DND-41 (cell line): ENCODE measurements at regions not wholly inside any gene's neighbourhood (a gene's known extent, or its start where the extent isn't known, plus 50 kb on each side); places are given as distances from the start of the nearest gene placed in this dataset.

Experiments
- ATAC-seq: fragments of 200-7000 bp; cut with Tn5 transposase; 3 replicates; pipeline ENCODE4 v1.9.1; 2021; ENCODE audit warnings: low read depth; ENCODE audit not compliant: insufficient read depth
- DNase-seq: peaks from one replicate; pipeline ENCODE4 v3.0.0-alpha.2; 2020
- H2AFZ ChIP-seq: 2 replicates; pipeline ENCODE4 v1.6.0; 2012; ENCODE audit warnings: low read depth, low read length
- H3K27ac ChIP-seq: 2 replicates; pipeline ENCODE4 v1.5.1; 2012; ENCODE audit warnings: low read length, inconsistent platforms
- H3K27me3 ChIP-seq: fragments of 200-600 bp; sonication (generic); 2 replicates; pipeline ENCODE4 v1.6.0; 2012; ENCODE audit warnings: low read length, mild to moderate bottlenecking, inconsistent platforms; ENCODE audit not compliant: insufficient read depth, poor library complexity
- H3K36me3 ChIP-seq: 2 replicates; pipeline ENCODE4 v1.5.1; 2012; ENCODE audit warnings: low read length, inconsistent platforms; ENCODE audit not compliant: insufficient read depth
- H3K4me1 ChIP-seq: 2 replicates; pipeline ENCODE4 v1.5.1; 2012; ENCODE audit warnings: mild to moderate bottlenecking, low read length; ENCODE audit not compliant: insufficient read depth
- H3K4me2 ChIP-seq: 2 replicates; pipeline ENCODE4 v1.6.0; 2012; ENCODE audit warnings: mild to moderate bottlenecking, moderate library complexity, low read length, inconsistent platforms; ENCODE audit not compliant: insufficient read depth
- H3K4me3 ChIP-seq, 2 experiments: fragments of 200-600 bp in 1 of 2; shearing (Covaris generic) in 1 of 2; 2 replicates each; pipeline ENCODE4 v1.5.1; 2012 to 2016; ENCODE audit warnings: inconsistent platforms in 2 of 2, low read length in 2 of 2, mild to moderate bottlenecking in 2 of 2, low read depth in 1 of 2, moderate library complexity in 1 of 2
- H3K79me2 ChIP-seq: 2 replicates; pipeline ENCODE4 v1.6.0; 2012; ENCODE audit warnings: low read length, inconsistent platforms; ENCODE audit not compliant: insufficient read depth
- H3K9ac ChIP-seq: 2 replicates; pipeline ENCODE4 v1.6.0; 2012; ENCODE audit warnings: low read depth, mild to moderate bottlenecking, inconsistent platforms, low read length, moderate library complexity
- H3K9me3 ChIP-seq: 2 replicates; pipeline ENCODE4 v1.5.1; 2012; ENCODE audit warnings: low read length, moderate library complexity, mild to moderate bottlenecking, inconsistent platforms; ENCODE audit not compliant: insufficient read depth, severe bottlenecking
- H4K20me1 ChIP-seq: 2 replicates; pipeline ENCODE4 v1.6.0; 2012; ENCODE audit warnings: low read length; ENCODE audit not compliant: insufficient read depth
- EZH2 ChIP-seq: IDR thresholded peaks from 3 replicates; pipeline ENCODE4 v1.6.1; 2012; ENCODE audit warnings: borderline replicate concordance, low read depth, mild to moderate bottlenecking, moderate library complexity, low read length, inconsistent platforms; ENCODE audit not compliant: severe bottlenecking
- TF ChIP-seq, protein P1 (sequence below): IDR thresholded peaks from 2 replicates; pipeline ENCODE4 v1.5.1; 2012; ENCODE audit warnings: borderline replicate concordance, low read length, moderate library complexity, mild to moderate bottlenecking; ENCODE audit not compliant: poor library complexity, severe bottlenecking; ENCODE audit errors: extremely low read depth

DNA sequence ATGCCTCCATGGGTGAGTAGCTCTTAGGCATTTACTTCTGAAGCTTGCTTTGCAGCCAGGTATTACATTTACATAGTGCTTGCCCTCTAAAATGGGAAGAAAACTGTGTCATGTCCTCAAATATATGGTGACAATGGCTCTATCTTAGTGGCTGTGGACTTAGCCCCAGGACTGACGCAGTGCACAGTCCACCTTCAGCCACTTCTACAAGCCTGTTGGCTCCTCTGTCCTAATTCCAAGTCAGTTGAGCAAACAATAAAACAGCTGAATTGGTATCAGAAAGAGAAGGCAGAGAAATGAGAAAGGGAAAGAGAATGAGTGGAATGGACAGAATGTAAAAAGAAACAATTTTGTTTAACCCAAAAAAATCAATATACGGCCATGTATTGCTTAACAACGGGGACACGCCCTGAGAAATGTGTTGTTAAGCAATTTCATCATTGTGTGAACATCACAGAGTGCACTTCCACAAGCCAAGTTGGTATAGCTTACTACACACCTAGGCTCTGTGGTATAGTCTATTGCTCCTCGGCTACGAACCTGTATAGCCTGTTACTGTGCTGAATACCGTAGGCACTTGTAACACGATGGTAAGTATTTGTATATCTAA is 93.5 kb downstream of the GRIN2B start:
- Histone ChIP-seq H3K4me3 (no peak overlapping the region), H3K79me2 (no peaks in the 10 kb centered on the region), H3K4me1 (no peaks in the 10 kb centered on the region), H3K27ac (no peak overlapping the region), H2AFZ (no peak overlapping the region), H3K4me2 (no peak overlapping the region), H3K27me3 (peaks cover 7% of the 10 kb centered on the region), H3K36me3 (no peaks in the 10 kb centered on the region), H3K9me3 (no peaks in the 10 kb centered on the region), H3K9ac (no peak overlapping the region), H4K20me1 (no peaks in the 10 kb centered on the region)
- no peak for DNase-seq
- TF ChIP-seq EZH2: no peak
- TF ChIP-seq, protein P1, sequence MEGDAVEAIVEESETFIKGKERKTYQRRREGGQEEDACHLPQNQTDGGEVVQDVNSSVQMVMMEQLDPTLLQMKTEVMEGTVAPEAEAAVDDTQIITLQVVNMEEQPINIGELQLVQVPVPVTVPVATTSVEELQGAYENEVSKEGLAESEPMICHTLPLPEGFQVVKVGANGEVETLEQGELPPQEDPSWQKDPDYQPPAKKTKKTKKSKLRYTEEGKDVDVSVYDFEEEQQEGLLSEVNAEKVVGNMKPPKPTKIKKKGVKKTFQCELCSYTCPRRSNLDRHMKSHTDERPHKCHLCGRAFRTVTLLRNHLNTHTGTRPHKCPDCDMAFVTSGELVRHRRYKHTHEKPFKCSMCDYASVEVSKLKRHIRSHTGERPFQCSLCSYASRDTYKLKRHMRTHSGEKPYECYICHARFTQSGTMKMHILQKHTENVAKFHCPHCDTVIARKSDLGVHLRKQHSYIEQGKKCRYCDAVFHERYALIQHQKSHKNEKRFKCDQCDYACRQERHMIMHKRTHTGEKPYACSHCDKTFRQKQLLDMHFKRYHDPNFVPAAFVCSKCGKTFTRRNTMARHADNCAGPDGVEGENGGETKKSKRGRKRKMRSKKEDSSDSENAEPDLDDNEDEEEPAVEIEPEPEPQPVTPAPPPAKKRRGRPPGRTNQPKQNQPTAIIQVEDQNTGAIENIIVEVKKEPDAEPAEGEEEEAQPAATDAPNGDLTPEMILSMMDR: no peak
- ATAC-seq: no peak

DNA sequence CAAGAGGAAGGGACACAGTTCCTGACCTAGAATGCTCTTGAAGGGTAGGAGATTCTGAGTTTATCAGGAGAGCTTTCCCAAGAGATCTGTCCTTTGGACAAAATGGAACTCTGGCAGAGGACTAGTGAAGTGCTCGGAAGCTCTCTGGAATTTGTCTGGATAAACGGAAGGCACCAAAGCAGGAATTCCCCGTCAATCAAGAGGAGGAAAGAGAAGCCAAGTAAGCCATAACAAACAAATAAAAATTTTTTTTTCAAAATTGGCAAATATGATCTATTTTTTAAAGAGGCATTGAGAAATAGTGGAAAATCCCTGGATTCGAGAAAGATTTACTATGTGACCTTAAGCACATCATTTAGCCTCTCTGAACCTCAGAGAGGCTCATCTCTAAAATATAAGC is 99.2 kb downstream of the GRIN2B start:
- no peaks in the 10 kb centered on the region for H3K36me3 ChIP-seq
- no peak for DNase-seq
- no peaks in the 10 kb centered on the region for H4K20me1 ChIP-seq
- no peak overlapping the region for H2AFZ ChIP-seq
- H3K4me2 ChIP-seq: no peak overlapping the region
- no peak for ATAC-seq
- no peaks in the 10 kb centered on the region for H3K4me1 ChIP-seq
- H3K9me3 ChIP-seq: no peaks in the 10 kb centered on the region
- TF ChIP-seq EZH2: no peak
- TF ChIP-seq, protein P1: no peak
- no peak overlapping the region for H3K9ac ChIP-seq
- peaks cover 5% of the 10 kb centered on the region for H3K27me3 ChIP-seq
- H3K4me3 ChIP-seq: no peak overlapping the region
- H3K79me2 ChIP-seq: no peaks in the 10 kb centered on the region
- no peak overlapping the region for H3K27ac ChIP-seq

DNA sequence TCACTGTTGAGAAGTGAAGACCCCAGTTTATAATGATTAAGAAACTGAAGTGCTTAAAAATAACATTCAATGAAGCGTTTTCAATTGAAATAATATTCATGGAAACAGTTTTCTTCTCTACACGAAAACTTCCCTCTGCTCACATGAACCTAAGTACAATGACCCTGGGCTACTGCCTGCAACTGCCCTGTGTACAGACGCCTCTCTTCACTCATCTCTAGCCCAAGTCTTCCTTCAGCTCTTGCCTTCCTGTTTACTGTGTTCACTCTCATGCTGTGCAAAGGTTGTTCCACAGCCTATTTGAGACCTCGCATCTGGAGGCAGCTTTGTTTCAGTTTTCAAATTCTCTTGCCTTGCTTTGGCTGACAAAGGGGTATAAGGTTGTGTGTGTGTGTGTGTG is 100.8 kb downstream of the GRIN2B start:
- no peak for DNase-seq
- Histone ChIP-seq H3K9ac (no peak overlapping the region), H3K27ac (no peak overlapping the region), H3K4me1 (no peaks in the 10 kb centered on the region), H2AFZ (no peak overlapping the region), H3K79me2 (no peaks in the 10 kb centered on the region), H3K9me3 (no peaks in the 10 kb centered on the region), H3K27me3 (peaks cover 3% of the 10 kb centered on the region), H3K36me3 (no peaks in the 10 kb centered on the region), H4K20me1 (no peaks in the 10 kb centered on the region), H3K4me3 (no peak overlapping the region), H3K4me2 (no peak overlapping the region)
- ATAC-seq: no peak
- TF ChIP-seq EZH2: no peak
- TF ChIP-seq, protein P1: no peak

DNA sequence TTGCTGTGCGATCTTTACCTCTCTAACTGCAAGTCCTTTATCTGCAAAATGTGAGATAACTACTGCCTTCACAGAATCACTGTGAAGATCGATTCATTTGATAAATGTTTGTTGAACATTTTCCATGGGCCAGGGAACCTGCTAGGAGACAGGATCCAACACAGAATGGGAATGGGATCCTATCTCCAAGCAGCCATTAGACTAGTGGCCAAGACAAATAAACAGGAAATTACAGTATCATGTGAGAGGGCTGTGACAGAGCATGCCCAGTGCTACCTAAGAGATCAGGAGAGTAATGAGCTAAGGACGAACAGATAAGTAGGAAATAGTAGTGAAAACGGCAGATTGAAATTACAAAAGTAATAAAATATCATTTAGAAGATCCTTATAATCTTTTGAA is 105.7 kb downstream of the GRIN2B start:
- no peaks in the 10 kb centered on the region for H4K20me1 ChIP-seq
- no peak overlapping the region for H3K27ac ChIP-seq
- H3K9ac ChIP-seq: no peak overlapping the region
- peaks cover 3% of the 10 kb centered on the region for H3K27me3 ChIP-seq
- DNase-seq (no peak), ATAC-seq (no peak)
- no peak overlapping the region for H3K4me2 ChIP-seq
- no peak overlapping the region for H3K4me3 ChIP-seq
- no peaks in the 10 kb centered on the region for H3K9me3 ChIP-seq
- no peak overlapping the region for H2AFZ ChIP-seq
- H3K79me2 ChIP-seq: no peaks in the 10 kb centered on the region
- H3K36me3 ChIP-seq: no peaks in the 10 kb centered on the region
- TF ChIP-seq, protein P1: no peak
- no peak for TF ChIP-seq EZH2
- H3K4me1 ChIP-seq: no peaks in the 10 kb centered on the region
